Spleen (tissue), 11 donors: ENCODE measurements at regions not wholly inside any gene's neighbourhood (a gene's known extent, or its start where the extent isn't known, plus 50 kb on each side); places are given as distances from the start of the nearest gene placed in this dataset.

Experiments
- DNase-seq: peaks from one replicate; pipeline ENCODE4 v3.0.0-alpha.2; 2020
- H3K27ac ChIP-seq, 8 donors: fragments of 200-600 bp; sonication (generic) in 7 of 8; 1 replicate in 4 of 8; 2 replicates in 4 of 8; pipeline versions ENCODE4 v1.5.0 to v1.8.0; 2016 to 2021; ENCODE audit warnings: inconsistent platforms in 4 of 8, mild to moderate bottlenecking in 4 of 8, moderate library complexity in 1 of 8
- H3K27me3 ChIP-seq, 7 donors: fragments of 200-600 bp; sonication (generic) in 6 of 7; replicated peaks in 1 of 7; 1 replicate in 4 of 7; 2 replicates in 3 of 7; pipeline versions ENCODE4 v1.5.0 to v1.8.0; 2016 to 2021; ENCODE audit warnings: inconsistent platforms in 3 of 7, mild to moderate bottlenecking in 1 of 7
- H3K36me3 ChIP-seq, 6 donors: fragments of 200-600 bp; sonication (generic) in 5 of 6; 1 replicate in 4 of 6; 2 replicates in 2 of 6; pipeline versions ENCODE4 v1.5.0 to v1.8.0; 2016 to 2021; ENCODE audit warnings: inconsistent platforms in 2 of 6
- H3K4me1 ChIP-seq, 6 donors: fragments of 200-600 bp; sonication (generic) in 5 of 6; 1 replicate in 3 of 6; 2 replicates in 3 of 6; pipeline versions ENCODE4 v1.5.0 to v1.8.0; 2016 to 2021; ENCODE audit warnings: inconsistent platforms in 3 of 6
- H3K4me3 ChIP-seq, 8 donors: fragments of 200-600 bp; sonication (generic) in 7 of 8; 1 replicate in 4 of 8; 2 replicates in 4 of 8; pipeline versions ENCODE4 v1.5.0 to v1.8.0; 2016 to 2021; ENCODE audit warnings: inconsistent platforms in 4 of 8, mild to moderate bottlenecking in 4 of 8, moderate library complexity in 2 of 8
- H3K9me3 ChIP-seq, 8 donors: fragments of 200-600 bp; sonication (generic) in 7 of 8; 1 replicate in 4 of 8; 2 replicates in 4 of 8; pipeline versions ENCODE4 v1.5.0 to v1.8.0; 2016 to 2021; ENCODE audit warnings: inconsistent platforms in 4 of 8
- POLR2A ChIP-seq, 3 donors: fragments of 450-650 bp; IDR thresholded peaks; one replicate each; pipeline ENCODE4 v1.5.1; 2017; ENCODE audit warnings: antibody characterized with exemption in 3 of 3, mild to moderate bottlenecking in 1 of 3
- POLR2AphosphoS5 ChIP-seq, 3 donors: sonication (generic); formaldehyde crosslinking; IDR thresholded peaks; one replicate each; pipeline ENCODE4 v1.5.1; 2017; ENCODE audit warnings: antibody characterized with exemption in 3 of 3
- WGBS, 5 donors: extraction: QIAGEN DNeasy Blood & Tissue Kit in 3 of 5; methylation state at CpG; one replicate each; pipeline versions ENCODE4 v1.1.5 to v1.1.7; 2013 to 2018; 5-methylcytosine and 5-hydroxymethylcytosine counted together
- intact Hi-C: fragments of 100-400 bp; cut with DNase I; formaldehyde crosslinking; loops from one replicate; pipeline ENCODE4 v1.15.0; 2023; ENCODE audit warnings: low total_unique reads
- TF ChIP-seq, protein P1 (sequence below), 11 experiments: fragments of 200-600 bp in 7 of 11; fragments of 450-650 bp in 4 of 11; sonication (generic) in 4 of 11; IDR thresholded peaks in 8 of 11; conservative IDR thresholded peaks in 3 of 11; 1 replicate in 7 of 11; 2 replicates in 4 of 11; pipeline versions ENCODE4 v1.4.0 to v1.8.0; 2016 to 2021; ENCODE audit warnings: antibody characterized with exemption in 11 of 11, inconsistent platforms in 4 of 11, mild to moderate bottlenecking in 1 of 11
- donor health status: healthy with polysubstance abuse.
- donor health status: DM: no; HTN: no; CAD: no; lungs with moderate emphysema.
- donor health status: DM: no; HTN: no; CAD: no.
- donor health status: Bipolar disorder and iron deficiency.
- donor health status: healthy.
- donor health status: DM: no; HTN: no; CAD: no.
- donor health status: DM: yes; HTN: yes; CAD: no.

DNA sequence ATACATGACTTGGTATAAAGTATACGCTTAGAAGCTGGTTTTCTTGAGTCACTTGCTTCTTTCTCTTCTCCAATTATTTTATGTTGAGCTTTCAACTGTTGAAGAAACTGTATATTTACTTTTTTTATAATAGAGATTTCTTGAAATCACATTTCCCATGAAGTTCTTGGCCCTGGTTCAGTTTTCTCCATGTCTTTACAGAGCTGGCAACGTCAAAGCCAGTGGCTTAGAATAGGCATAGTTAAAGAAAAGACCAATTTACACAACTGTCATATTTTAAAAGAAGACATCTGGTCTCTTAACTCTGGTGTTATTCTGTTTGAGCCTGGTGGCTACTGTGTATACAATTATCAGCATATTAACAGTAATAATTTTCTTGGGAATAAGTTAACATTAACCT is 1249.3 kb downstream of the CDH12 start:
- Histone ChIP-seq H3K27me3 (no peaks in the 10 kb centered on the region), H3K27ac (no peak overlapping the region), H3K4me1 (no peaks in the 10 kb centered on the region), H3K9me3 (no peaks in the 10 kb centered on the region), H3K4me3 (no peak overlapping the region), H3K36me3 (no peaks in the 10 kb centered on the region)
- no peak for DNase-seq
- intact Hi-C loops = no loop called here
- WGBS, 5 donors = 48 to 77% (median 67%) methylated on average over 2 of the region's 2 CpGs
- TF ChIP-seq POLR2AphosphoS5 (IDR thresholded peaks at IDR 0.05) (no peak), POLR2A (IDR thresholded peaks at IDR 0.05) (no peak)
- TF ChIP-seq, protein P1, sequence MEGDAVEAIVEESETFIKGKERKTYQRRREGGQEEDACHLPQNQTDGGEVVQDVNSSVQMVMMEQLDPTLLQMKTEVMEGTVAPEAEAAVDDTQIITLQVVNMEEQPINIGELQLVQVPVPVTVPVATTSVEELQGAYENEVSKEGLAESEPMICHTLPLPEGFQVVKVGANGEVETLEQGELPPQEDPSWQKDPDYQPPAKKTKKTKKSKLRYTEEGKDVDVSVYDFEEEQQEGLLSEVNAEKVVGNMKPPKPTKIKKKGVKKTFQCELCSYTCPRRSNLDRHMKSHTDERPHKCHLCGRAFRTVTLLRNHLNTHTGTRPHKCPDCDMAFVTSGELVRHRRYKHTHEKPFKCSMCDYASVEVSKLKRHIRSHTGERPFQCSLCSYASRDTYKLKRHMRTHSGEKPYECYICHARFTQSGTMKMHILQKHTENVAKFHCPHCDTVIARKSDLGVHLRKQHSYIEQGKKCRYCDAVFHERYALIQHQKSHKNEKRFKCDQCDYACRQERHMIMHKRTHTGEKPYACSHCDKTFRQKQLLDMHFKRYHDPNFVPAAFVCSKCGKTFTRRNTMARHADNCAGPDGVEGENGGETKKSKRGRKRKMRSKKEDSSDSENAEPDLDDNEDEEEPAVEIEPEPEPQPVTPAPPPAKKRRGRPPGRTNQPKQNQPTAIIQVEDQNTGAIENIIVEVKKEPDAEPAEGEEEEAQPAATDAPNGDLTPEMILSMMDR (IDR thresholded peaks at IDR 0.05 in 8 of 11, conservative IDR thresholded peaks at IDR 0.05 in 3 of 11) = no peak

DNA sequence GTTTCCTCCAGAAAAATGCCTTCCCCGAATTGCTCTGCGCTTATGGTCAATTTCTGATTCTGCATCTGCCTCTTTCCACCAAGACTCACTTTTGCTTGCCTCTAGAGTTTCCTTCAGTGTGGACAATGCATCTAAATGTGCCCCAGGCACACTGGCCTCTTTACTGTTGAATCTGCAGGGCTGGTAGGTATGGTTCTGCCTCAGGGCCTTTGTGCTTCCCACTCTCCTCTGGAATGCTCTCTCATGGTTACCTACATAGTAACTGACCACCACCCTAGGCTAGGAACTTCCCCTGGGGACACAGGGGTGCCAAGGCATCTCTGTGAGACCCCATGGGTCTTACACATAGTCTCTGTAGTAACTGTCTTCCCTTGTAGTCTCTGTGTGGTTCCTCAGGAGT is 1258.6 kb downstream of the CDH12 start:
- TF ChIP-seq POLR2AphosphoS5 (IDR thresholded peaks at IDR 0.05) (no peak), POLR2A (IDR thresholded peaks at IDR 0.05) (no peak)
- TF ChIP-seq, protein P1 (IDR thresholded peaks at IDR 0.05 in 8 of 11, conservative IDR thresholded peaks at IDR 0.05 in 3 of 11) = no peak
- Histone ChIP-seq H3K36me3 (no peaks in the 10 kb centered on the region), H3K4me1 (no peaks in the 10 kb centered on the region), H3K9me3 (peaks cover 0 to 34% (median 10%) of the 10 kb centered on the region in 8 donors), H3K27me3 (no peaks in the 10 kb centered on the region), H3K27ac (no peak overlapping the region), H3K4me3 (no peak overlapping the region)
- 84 to 97% (median 95%) methylated on average over 2 of the region's 2 CpGs for WGBS, 5 donors
- intact Hi-C loops = no loop called here
- DNase-seq = no peak

DNA sequence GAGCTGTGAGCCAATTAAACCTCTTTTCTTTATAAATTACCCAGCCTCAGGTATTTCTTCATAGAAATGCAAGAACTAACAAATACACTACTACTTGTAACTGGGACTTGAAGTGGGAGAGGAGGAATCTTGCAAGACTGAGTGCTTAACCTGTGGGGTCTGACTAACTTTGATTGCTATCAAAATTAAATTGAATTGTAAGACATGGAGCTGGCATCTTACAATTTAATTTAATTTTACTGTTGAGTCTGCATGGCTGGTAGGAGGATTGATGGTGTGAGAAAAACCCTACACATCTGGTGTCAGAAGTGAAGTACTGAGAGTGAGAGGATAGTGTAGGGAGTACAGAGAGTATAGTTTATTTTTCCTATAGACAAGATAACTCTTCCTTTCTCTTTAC is 1259.9 kb downstream of the CDH12 start:
- Histone ChIP-seq H3K36me3 (no peaks in the 10 kb centered on the region), H3K9me3 (peaks cover 0 to 34% (median 10%) of the 10 kb centered on the region in 8 donors), H3K27me3 (no peaks in the 10 kb centered on the region), H3K4me3 (no peak overlapping the region), H3K4me1 (no peaks in the 10 kb centered on the region), H3K27ac (no peak overlapping the region)
- intact Hi-C loops = no loop called here
- TF ChIP-seq, protein P1 (IDR thresholded peaks at IDR 0.05 in 8 of 11, conservative IDR thresholded peaks at IDR 0.05 in 3 of 11) = no peak
- TF ChIP-seq POLR2AphosphoS5 (IDR thresholded peaks at IDR 0.05) = no peak
- TF ChIP-seq POLR2A (IDR thresholded peaks at IDR 0.05) = no peak
- no peak for DNase-seq

DNA sequence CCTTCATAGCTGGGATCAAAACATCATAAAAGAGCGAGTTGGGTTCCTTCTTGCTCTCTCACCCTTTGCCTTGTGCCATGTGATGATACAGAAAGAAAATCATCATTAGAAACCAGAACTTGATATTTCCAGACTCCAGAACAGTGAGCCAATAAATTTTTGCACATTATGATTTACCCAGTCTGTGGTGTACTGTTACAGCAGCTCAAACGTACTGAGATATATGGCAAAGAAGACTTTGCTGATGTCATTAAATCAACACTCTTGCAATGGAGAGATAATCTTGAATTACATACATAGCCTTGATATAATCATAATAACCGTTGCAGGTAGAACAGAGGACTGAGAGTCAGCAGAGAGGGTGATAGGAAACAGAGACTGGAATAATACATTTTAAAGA is 1271.6 kb downstream of the CDH12 start:
- intact Hi-C loops = no loop called here
- TF ChIP-seq POLR2A (IDR thresholded peaks at IDR 0.05) (no peak), POLR2AphosphoS5 (IDR thresholded peaks at IDR 0.05) (no peak)
- TF ChIP-seq, protein P1 (IDR thresholded peaks at IDR 0.05 in 8 of 11, conservative IDR thresholded peaks at IDR 0.05 in 3 of 11) = no peak
- H3K36me3 ChIP-seq = peaks cover 0 to 10% (median 0%) of the 10 kb centered on the region in 6 donors
- no peak for DNase-seq
- no peak overlapping the region for H3K27ac ChIP-seq
- 67 to 91% (median 84%) methylated on average over 3 of the region's 3 CpGs for WGBS, 5 donors
- H3K9me3 ChIP-seq = peaks cover 0 to 4% (median 0%) of the 10 kb centered on the region in 8 donors
- no peaks in the 10 kb centered on the region for H3K27me3 ChIP-seq
- H3K4me3 ChIP-seq = no peak overlapping the region
- H3K4me1 ChIP-seq = no peaks in the 10 kb centered on the region
